OCI-LY1 (cell line): ENCODE measurements at regions not wholly inside any gene's neighbourhood (a gene's known extent, or its start where the extent isn't known, plus 50 kb on each side); places are given as distances from the start of the nearest gene placed in this dataset.

Experiments
- EZH2 ChIP-seq: fragments of 200-600 bp; sonication (generic), shearing (Covaris generic); IDR thresholded peaks from 2 replicates; pipeline ENCODE4 v1.8.0; 2017; ENCODE audit warnings: borderline replicate concordance, mixed run types, mild to moderate bottlenecking, antibody characterized with exemption, low read length, moderate library complexity, mixed read lengths
- TF ChIP-seq, protein P1 (sequence below): fragments of 200-600 bp; sonication (generic), shearing (Covaris generic); IDR thresholded peaks from 2 replicates; pipeline ENCODE4 v1.5.1; 2017; ENCODE audit warnings: mild to moderate bottlenecking, antibody characterized with exemption, low read length, moderate library complexity, mixed read lengths

DNA sequence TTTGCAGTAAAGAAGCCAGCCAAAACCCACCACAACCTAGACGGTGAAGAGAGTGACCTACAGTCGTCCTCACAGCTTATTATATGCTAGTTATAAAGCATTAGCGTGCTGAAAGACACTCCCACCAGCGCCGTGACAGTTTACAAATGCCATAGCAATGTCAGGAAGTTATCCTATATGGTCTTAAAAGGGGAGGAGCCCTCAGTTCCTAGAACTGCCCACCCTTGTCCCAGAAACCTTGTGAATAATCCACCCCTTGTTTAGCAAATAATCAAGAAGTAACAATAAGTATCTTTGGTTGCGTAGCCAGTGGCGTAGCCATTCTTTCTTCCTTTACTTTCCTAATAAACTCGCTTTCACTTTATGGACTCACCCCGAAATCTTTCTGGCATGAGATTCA is 227.9 kb upstream of the ARGLU1 start:
- TF ChIP-seq, protein P1, sequence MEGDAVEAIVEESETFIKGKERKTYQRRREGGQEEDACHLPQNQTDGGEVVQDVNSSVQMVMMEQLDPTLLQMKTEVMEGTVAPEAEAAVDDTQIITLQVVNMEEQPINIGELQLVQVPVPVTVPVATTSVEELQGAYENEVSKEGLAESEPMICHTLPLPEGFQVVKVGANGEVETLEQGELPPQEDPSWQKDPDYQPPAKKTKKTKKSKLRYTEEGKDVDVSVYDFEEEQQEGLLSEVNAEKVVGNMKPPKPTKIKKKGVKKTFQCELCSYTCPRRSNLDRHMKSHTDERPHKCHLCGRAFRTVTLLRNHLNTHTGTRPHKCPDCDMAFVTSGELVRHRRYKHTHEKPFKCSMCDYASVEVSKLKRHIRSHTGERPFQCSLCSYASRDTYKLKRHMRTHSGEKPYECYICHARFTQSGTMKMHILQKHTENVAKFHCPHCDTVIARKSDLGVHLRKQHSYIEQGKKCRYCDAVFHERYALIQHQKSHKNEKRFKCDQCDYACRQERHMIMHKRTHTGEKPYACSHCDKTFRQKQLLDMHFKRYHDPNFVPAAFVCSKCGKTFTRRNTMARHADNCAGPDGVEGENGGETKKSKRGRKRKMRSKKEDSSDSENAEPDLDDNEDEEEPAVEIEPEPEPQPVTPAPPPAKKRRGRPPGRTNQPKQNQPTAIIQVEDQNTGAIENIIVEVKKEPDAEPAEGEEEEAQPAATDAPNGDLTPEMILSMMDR = no peak
- no peak for TF ChIP-seq EZH2
